ENCODE measurements at regions not wholly inside any gene's neighbourhood (a gene's known extent, or its start where the extent isn't known, plus 50 kb on each side); places are given as distances from the start of the nearest gene placed in this dataset.

GRCh38 chr6:95681736-95682135 lies 104.4 kb downstream of the MANEA start:
- Histone ChIP-seq H3K4me1 (ENCODE audit: control insufficient read depth in 2 of 3, insufficient read depth in 2 of 3, low read depth in 1 of 3, low read length in 3 of 3) (no peaks in the 10 kb centered on the region), H3K36me3 (ENCODE audit: control insufficient read depth in 2 of 3, insufficient read depth in 3 of 3, low read length in 3 of 3) (no peaks in the 10 kb centered on the region), H3K27ac (ENCODE audit: low read depth in 2 of 2, low read length in 2 of 2) (no peak overlapping the region), H3K9me3 (ENCODE audit: control insufficient read depth in 2 of 3, insufficient read depth in 1 of 3, low read length in 3 of 3) (no peaks in the 10 kb centered on the region), H3K4me3 (ENCODE audit: low read length in 3 of 3) (no peak overlapping the region), H3K27me3 (ENCODE audit: control insufficient read depth, insufficient read depth, low read length) (no peaks in the 10 kb centered on the region), H3K9ac (ENCODE audit: low read length in 3 of 3) (no peak overlapping the region)
- FAIRE-seq, result no peak
- DNase-seq, result peak in 3 of 5 donors; percentile 32 to 71 (median 54)
- intact Hi-C loops (cut with DNase I), result no loop called here
- TF ChIP-seq CTCF (IDR thresholded peaks at IDR 0.05; ENCODE audit: borderline replicate concordance, extremely low read depth, insufficient read depth), result no peak

- H3K9me3 ChIP-seq (ENCODE audit: control insufficient read depth in 2 of 3, insufficient read depth in 1 of 3, low read length in 3 of 3), result no peaks in the 10 kb centered on the region
- no peak for FAIRE-seq
- no peak for TF ChIP-seq CTCF (IDR thresholded peaks at IDR 0.05; ENCODE audit: borderline replicate concordance, extremely low read depth, insufficient read depth)
- no peaks in the 10 kb centered on the region for H3K27me3 ChIP-seq (ENCODE audit: control insufficient read depth, insufficient read depth, low read length)
- intact Hi-C loops (cut with DNase I), result no loop called here
- H3K4me1 ChIP-seq (ENCODE audit: control insufficient read depth in 2 of 3, insufficient read depth in 2 of 3, low read depth in 1 of 3, low read length in 3 of 3), result no peaks in the 10 kb centered on the region
- no peak for DNase-seq
- no peaks in the 10 kb centered on the region for H3K36me3 ChIP-seq (ENCODE audit: control insufficient read depth in 2 of 3, insufficient read depth in 3 of 3, low read length in 3 of 3)
- no peak overlapping the region for H3K9ac ChIP-seq (ENCODE audit: low read length in 3 of 3)
- no peak overlapping the region for H3K4me3 ChIP-seq (ENCODE audit: low read length in 3 of 3)
- H3K27ac ChIP-seq (ENCODE audit: low read depth in 2 of 2, low read length in 2 of 2), result no peak overlapping the region
Measured at GRCh38 chr6:95682476-95682875, 105.1 kb downstream of the MANEA start.

- no peak overlapping the region for H3K4me3 ChIP-seq (ENCODE audit: low read length in 3 of 3)
- DNase-seq (no peak), FAIRE-seq (no peak)
- no peak overlapping the region for H3K27ac ChIP-seq (ENCODE audit: low read depth in 2 of 2, low read length in 2 of 2)
- no peak for TF ChIP-seq CTCF (IDR thresholded peaks at IDR 0.05; ENCODE audit: borderline replicate concordance, extremely low read depth, insufficient read depth)
- H3K4me1 ChIP-seq (ENCODE audit: control insufficient read depth in 2 of 3, insufficient read depth in 2 of 3, low read depth in 1 of 3, low read length in 3 of 3), result no peaks in the 10 kb centered on the region
- peaks cover 0 to 3% (median 0%) of the 10 kb centered on the region in 3 donors for H3K9me3 ChIP-seq (ENCODE audit: control insufficient read depth in 2 of 3, insufficient read depth in 1 of 3, low read length in 3 of 3)
- H3K36me3 ChIP-seq (ENCODE audit: control insufficient read depth in 2 of 3, insufficient read depth in 3 of 3, low read length in 3 of 3), result no peaks in the 10 kb centered on the region
- H3K9ac ChIP-seq (ENCODE audit: low read length in 3 of 3), result no peak overlapping the region
- H3K27me3 ChIP-seq (ENCODE audit: control insufficient read depth, insufficient read depth, low read length), result no peaks in the 10 kb centered on the region
- intact Hi-C loops (cut with DNase I), result no loop called here
Measured at GRCh38 chr6:95685822-95686221, 108.5 kb downstream of the MANEA start.

GRCh38 chr6:95686272-95686671 lies 108.9 kb downstream of the MANEA start:
- FAIRE-seq (no peak), DNase-seq (no peak)
- TF ChIP-seq CTCF (IDR thresholded peaks at IDR 0.05; ENCODE audit: borderline replicate concordance, extremely low read depth, insufficient read depth), result no peak
- intact Hi-C loops (cut with DNase I), result no loop called here
- no peak overlapping the region for H3K4me3 ChIP-seq (ENCODE audit: low read length in 3 of 3)
- peaks cover 0 to 3% (median 0%) of the 10 kb centered on the region in 3 donors for H3K9me3 ChIP-seq (ENCODE audit: control insufficient read depth in 2 of 3, insufficient read depth in 1 of 3, low read length in 3 of 3)
- no peaks in the 10 kb centered on the region for H3K4me1 ChIP-seq (ENCODE audit: control insufficient read depth in 2 of 3, insufficient read depth in 2 of 3, low read depth in 1 of 3, low read length in 3 of 3)
- H3K27ac ChIP-seq (ENCODE audit: low read depth in 2 of 2, low read length in 2 of 2), result no peak overlapping the region
- no peaks in the 10 kb centered on the region for H3K27me3 ChIP-seq (ENCODE audit: control insufficient read depth, insufficient read depth, low read length)
- no peaks in the 10 kb centered on the region for H3K36me3 ChIP-seq (ENCODE audit: control insufficient read depth in 2 of 3, insufficient read depth in 3 of 3, low read length in 3 of 3)
- no peak overlapping the region for H3K9ac ChIP-seq (ENCODE audit: low read length in 3 of 3)

Measured in kidney (tissue), 13 donors.